ENCODE measurements at regions not wholly inside any gene's neighbourhood (a gene's known extent, or its start where the extent isn't known, plus 50 kb on each side); places are given as distances from the start of the nearest gene placed in this dataset.

GRCh38 chr6:21691685-21692346, 98.3 kb downstream of the SOX4 start:
- TF ChIP-seq CTCF (IDR thresholded peaks at IDR 0.05; ENCODE audit: insufficient read depth, low read length), result no peak
- no peak for TF ChIP-seq POLR2AphosphoS5 (IDR thresholded peaks at IDR 0.05; ENCODE audit: low read depth)
- no peak for TF ChIP-seq REST (IDR thresholded peaks at IDR 0.05; ENCODE audit: insufficient replicate concordance, low read depth)
- TF ChIP-seq GABPA (IDR thresholded peaks at IDR 0.05; ENCODE audit: low read depth), result no peak
- no peak for TF ChIP-seq SPI1 (IDR thresholded peaks at IDR 0.05; ENCODE audit: borderline replicate concordance, low read depth)
